Islet precursor cell (in vitro differentiated cells): ENCODE measurements at regions not wholly inside any gene's neighbourhood (a gene's known extent, or its start where the extent isn't known, plus 50 kb on each side); places are given as distances from the start of the nearest gene placed in this dataset.
"Not testable (repeated sequence)": the region's sequence is repeated elsewhere in the genome, so short reads cannot be mapped to it uniquely, and the experiment has no call there.

Experiments
- DNase-seq: peaks from one replicate; pipeline ENCODE4 v3.0.0-alpha.2; 2018

GRCh38 chr2:83860320-83860719, 598.8 kb downstream of the SUCLG1 start:
- DNase-seq: no peak

- no peak for DNase-seq
These were observed 599.5 kb downstream of the SUCLG1 start for GRCh38 chr2:83859553-83859952.

GRCh38 chr2:83851066-83851465, 608.0 kb downstream of the SUCLG1 start:
- no peak for DNase-seq

- DNase-seq: no peak
These were observed 608.9 kb downstream of the SUCLG1 start for GRCh38 chr2:83850071-83850725.

GRCh38 chr2:83844490-83844889, 614.6 kb downstream of the SUCLG1 start:
- no peak for DNase-seq

GRCh38 chr2:83842421-83842820, 616.7 kb downstream of the SUCLG1 start:
- no peak for DNase-seq

- no peak for DNase-seq
These were observed 621.3 kb downstream of the SUCLG1 start for GRCh38 chr2:83837823-83838222.

GRCh38 chr2:83827618-83828017, 631.5 kb downstream of the SUCLG1 start:
- no peak for DNase-seq

GRCh38 chr2:83826577-83826976, 632.5 kb downstream of the SUCLG1 start:
- DNase-seq: no peak

- no peak for DNase-seq
These were observed 635.9 kb downstream of the SUCLG1 start for GRCh38 chr2:83823229-83823628.

GRCh38 chr2:83817511-83817910, 641.6 kb downstream of the SUCLG1 start:
- DNase-seq: no peak

GRCh38 chr2:83808878-83809277, 650.2 kb downstream of the SUCLG1 start:
- no peak for DNase-seq

GRCh38 chr2:83802604-83803003, 656.5 kb downstream of the SUCLG1 start:
- no peak for DNase-seq

- no peak for DNase-seq
These were observed 663.3 kb downstream of the SUCLG1 start for GRCh38 chr2:83795777-83796176.

- not testable (repeated sequence) for DNase-seq
These were observed 668.6 kb downstream of the SUCLG1 start for GRCh38 chr2:83790467-83790866.

- not testable (repeated sequence) for DNase-seq
These were observed 669.4 kb downstream of the SUCLG1 start for GRCh38 chr2:83789674-83790073.

- not testable (repeated sequence) for DNase-seq
These were observed 670.0 kb downstream of the SUCLG1 start for GRCh38 chr2:83788938-83789566.

- no peak for DNase-seq
These were observed 671.9 kb downstream of the SUCLG1 start for GRCh38 chr2:83787189-83787588.

- no peak for DNase-seq
These were observed 672.9 kb downstream of the SUCLG1 start for GRCh38 chr2:83786140-83786539.

GRCh38 chr2:83784947-83785346, 674.1 kb downstream of the SUCLG1 start:
- no peak for DNase-seq

- DNase-seq: no peak
These were observed 674.8 kb downstream of the SUCLG1 start for GRCh38 chr2:83784315-83784714.

- DNase-seq: no peak
These were observed 677.0 kb downstream of the SUCLG1 start for GRCh38 chr2:83782122-83782521.

GRCh38 chr2:83764447-83765005, 694.6 kb downstream of the SUCLG1 start:
- DNase-seq: no peak

- DNase-seq: no peak
These were observed 701.8 kb downstream of the SUCLG1 start for GRCh38 chr2:83757329-83757728.

GRCh38 chr2:83756219-83756618, 702.9 kb downstream of the SUCLG1 start:
- no peak for DNase-seq
